ENCODE measurements at regions not wholly inside any gene's neighbourhood (a gene's known extent, or its start where the extent isn't known, plus 50 kb on each side); places are given as distances from the start of the nearest gene placed in this dataset.

- no CpG with 5 or more reads among the region's 1 CpG for WGBS (ENCODE audit: insufficient coverage)
- DNase-seq (ENCODE audit: low read depth in 4 of 6, low spot score in 6 of 6): no peak
- no peaks in the 10 kb centered on the region for H3K4me1 ChIP-seq (ENCODE audit: control insufficient read depth, insufficient read depth, low read length)
- no peaks in the 10 kb centered on the region for H3K36me3 ChIP-seq (ENCODE audit: control insufficient read depth, insufficient read depth, low read length)
- H3K27ac ChIP-seq (ENCODE audit: low read depth, low read length): no peak overlapping the region
- H3K27me3 ChIP-seq (ENCODE audit: control insufficient read depth, insufficient read depth, low read length): no peaks in the 10 kb centered on the region
- no peaks in the 10 kb centered on the region for H3K9me3 ChIP-seq (ENCODE audit: control insufficient read depth, insufficient read depth, low read length)
- no peak overlapping the region for H3K4me3 ChIP-seq (ENCODE audit: low read depth, low read length)
These were observed 758.4 kb upstream of the SLITRK1 start for GRCh38 chr13:84640691-84641090.

DNA sequence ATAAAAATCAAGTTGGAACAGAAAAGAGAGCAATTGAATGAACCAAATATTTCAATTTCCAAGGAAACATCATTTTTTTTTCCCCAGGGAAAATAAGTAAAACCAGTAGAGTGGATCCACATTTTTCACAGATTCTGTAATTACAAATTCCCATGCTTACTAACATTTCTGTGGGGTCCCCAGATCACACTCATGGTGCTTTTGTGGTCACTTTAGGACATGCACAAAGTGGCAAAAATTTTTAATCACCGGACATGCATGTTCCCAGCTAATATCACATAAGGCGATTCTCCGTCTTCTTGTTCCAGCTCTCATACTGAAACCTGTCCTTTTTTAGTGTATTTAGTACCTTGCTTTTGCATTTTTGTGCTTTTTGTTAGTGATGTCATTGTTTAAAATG is 748.2 kb upstream of the SLITRK1 start:
- DNase-seq (ENCODE audit: low read depth in 4 of 6, low spot score in 6 of 6): no peak
- no peaks in the 10 kb centered on the region for H3K36me3 ChIP-seq (ENCODE audit: control insufficient read depth, insufficient read depth, low read length)
- no peaks in the 10 kb centered on the region for H3K27me3 ChIP-seq (ENCODE audit: control insufficient read depth, insufficient read depth, low read length)
- no CpG with 5 or more reads among the region's 3 CpGs for WGBS (ENCODE audit: insufficient coverage)
- no peaks in the 10 kb centered on the region for H3K9me3 ChIP-seq (ENCODE audit: control insufficient read depth, insufficient read depth, low read length)
- H3K27ac ChIP-seq (ENCODE audit: low read depth, low read length): no peak overlapping the region
- no peak overlapping the region for H3K4me3 ChIP-seq (ENCODE audit: low read depth, low read length)
- no peaks in the 10 kb centered on the region for H3K4me1 ChIP-seq (ENCODE audit: control insufficient read depth, insufficient read depth, low read length)

- Histone ChIP-seq H3K27me3 (ENCODE audit: control insufficient read depth, insufficient read depth, low read length) (no peaks in the 10 kb centered on the region), H3K4me3 (ENCODE audit: low read depth, low read length) (no peak overlapping the region), H3K27ac (ENCODE audit: low read depth, low read length) (no peak overlapping the region), H3K9me3 (ENCODE audit: control insufficient read depth, insufficient read depth, low read length) (no peaks in the 10 kb centered on the region), H3K4me1 (ENCODE audit: control insufficient read depth, insufficient read depth, low read length) (no peaks in the 10 kb centered on the region), H3K36me3 (ENCODE audit: control insufficient read depth, insufficient read depth, low read length) (no peaks in the 10 kb centered on the region)
- peak in 1 of 6 donors; percentile 19 for DNase-seq (ENCODE audit: low read depth in 4 of 6, low spot score in 6 of 6)
These were observed 734.6 kb upstream of the SLITRK1 start for GRCh38 chr13:84616864-84617263.

DNA sequence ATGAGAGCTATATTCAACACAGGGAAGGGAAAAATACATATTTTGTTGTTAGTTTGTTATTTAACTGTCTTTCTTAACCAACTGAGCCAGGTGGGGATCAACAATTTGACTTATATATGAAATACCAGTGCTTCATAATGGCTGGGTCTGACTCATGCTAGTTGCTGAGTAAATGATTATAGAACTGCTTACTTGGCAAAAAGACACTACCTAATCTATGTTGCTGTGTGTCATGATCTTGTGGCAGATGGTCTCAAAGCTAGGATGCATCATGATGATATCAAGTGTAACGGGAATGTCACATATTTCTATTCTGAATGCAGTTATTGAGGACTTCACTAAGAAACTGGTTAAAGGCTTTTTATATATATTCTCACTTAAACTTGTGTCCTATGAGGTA is 727.4 kb upstream of the SLITRK1 start:
- peaks cover 3% of the 10 kb centered on the region for H3K4me1 ChIP-seq (ENCODE audit: control insufficient read depth, insufficient read depth, low read length)
- no CpG with 5 or more reads among the region's 1 CpG for WGBS (ENCODE audit: insufficient coverage)
- no peaks in the 10 kb centered on the region for H3K36me3 ChIP-seq (ENCODE audit: control insufficient read depth, insufficient read depth, low read length)
- no peak for DNase-seq (ENCODE audit: low read depth in 4 of 6, low spot score in 6 of 6)
- H3K27me3 ChIP-seq (ENCODE audit: control insufficient read depth, insufficient read depth, low read length): no peaks in the 10 kb centered on the region
- H3K4me3 ChIP-seq (ENCODE audit: low read depth, low read length): no peak overlapping the region
- H3K9me3 ChIP-seq (ENCODE audit: control insufficient read depth, insufficient read depth, low read length): no peaks in the 10 kb centered on the region
- no peak overlapping the region for H3K27ac ChIP-seq (ENCODE audit: low read depth, low read length)

DNA sequence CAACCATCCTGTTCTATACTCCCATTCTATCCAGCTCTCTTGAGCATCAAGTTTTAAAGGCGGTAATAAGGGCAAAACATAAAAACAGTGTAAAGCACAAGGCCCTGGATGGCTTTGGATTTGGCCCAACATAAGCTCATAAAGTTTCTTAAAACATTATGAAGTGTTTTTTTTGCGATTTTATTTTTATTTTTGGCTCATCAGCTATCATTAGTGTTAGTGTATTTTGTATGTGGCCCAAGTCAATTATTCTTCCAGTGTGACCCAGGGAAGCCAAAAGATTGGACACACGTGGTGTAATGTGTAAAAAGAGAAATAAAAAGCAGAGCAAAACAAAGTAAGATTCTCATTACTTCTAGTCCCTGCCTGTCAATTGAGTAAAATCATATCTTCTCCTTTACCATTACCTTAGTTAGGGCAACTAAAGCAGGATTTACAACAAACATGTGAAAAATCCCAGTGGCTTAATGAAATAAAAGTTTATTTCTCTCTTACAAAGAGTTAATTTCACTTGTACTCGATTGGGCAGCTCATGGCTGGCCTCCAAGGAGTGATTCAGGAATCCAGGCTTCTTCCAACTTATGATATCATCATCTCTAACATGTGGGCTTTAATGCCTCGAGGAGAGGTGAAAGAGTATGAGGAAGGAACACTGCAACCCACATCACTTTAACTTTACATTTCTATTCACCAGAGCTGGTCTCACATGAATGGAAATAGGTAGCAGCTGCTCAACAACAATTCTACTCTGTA is 725.2 kb upstream of the SLITRK1 start:
- peak in 2 of 6 donors; percentile 38 to 56 for DNase-seq (ENCODE audit: low read depth in 4 of 6, low spot score in 6 of 6)
- Histone ChIP-seq H3K27me3 (ENCODE audit: control insufficient read depth, insufficient read depth, low read length) (no peaks in the 10 kb centered on the region), H3K36me3 (ENCODE audit: control insufficient read depth, insufficient read depth, low read length) (no peaks in the 10 kb centered on the region), H3K9me3 (ENCODE audit: control insufficient read depth, insufficient read depth, low read length) (no peaks in the 10 kb centered on the region), H3K27ac (ENCODE audit: low read depth, low read length) (no peak overlapping the region), H3K4me3 (ENCODE audit: low read depth, low read length) (no peak overlapping the region), H3K4me1 (ENCODE audit: control insufficient read depth, insufficient read depth, low read length) (peaks cover 3% of the 10 kb centered on the region)
- no CpG with 5 or more reads among the region's 5 CpGs for WGBS (ENCODE audit: insufficient coverage)

DNA sequence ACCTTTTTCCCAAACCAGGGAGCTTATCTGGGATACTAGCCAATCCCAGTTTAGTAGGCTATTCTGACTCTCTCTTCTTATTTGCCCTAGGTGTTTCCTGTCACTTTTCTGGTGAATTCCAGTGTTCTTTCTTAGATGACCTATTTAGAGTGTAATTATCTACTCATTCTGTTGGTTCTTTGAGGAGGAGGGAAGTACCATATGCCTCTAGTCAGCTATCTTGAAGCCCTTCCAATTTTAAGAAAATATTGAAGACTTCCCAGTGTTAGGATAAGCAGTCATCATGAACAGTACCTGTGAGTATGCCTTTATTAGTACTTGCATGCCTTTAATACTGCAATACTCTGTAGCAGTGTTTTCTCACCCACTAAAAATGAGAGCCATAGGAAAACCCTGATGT is 724.3 kb upstream of the SLITRK1 start:
- peaks cover 3% of the 10 kb centered on the region for H3K4me1 ChIP-seq (ENCODE audit: control insufficient read depth, insufficient read depth, low read length)
- no peaks in the 10 kb centered on the region for H3K36me3 ChIP-seq (ENCODE audit: control insufficient read depth, insufficient read depth, low read length)
- H3K27me3 ChIP-seq (ENCODE audit: control insufficient read depth, insufficient read depth, low read length): no peaks in the 10 kb centered on the region
- no peaks in the 10 kb centered on the region for H3K9me3 ChIP-seq (ENCODE audit: control insufficient read depth, insufficient read depth, low read length)
- no peak overlapping the region for H3K27ac ChIP-seq (ENCODE audit: low read depth, low read length)
- H3K4me3 ChIP-seq (ENCODE audit: low read depth, low read length): no peak overlapping the region
- peak in 1 of 6 donors; percentile 40 for DNase-seq (ENCODE audit: low read depth in 4 of 6, low spot score in 6 of 6)

GRCh38 chr13:84605927-84606326 is 723.7 kb upstream of the SLITRK1 start:
- no peaks in the 10 kb centered on the region for H3K36me3 ChIP-seq (ENCODE audit: control insufficient read depth, insufficient read depth, low read length)
- no peaks in the 10 kb centered on the region for H3K9me3 ChIP-seq (ENCODE audit: control insufficient read depth, insufficient read depth, low read length)
- no peak overlapping the region for H3K27ac ChIP-seq (ENCODE audit: low read depth, low read length)
- WGBS (ENCODE audit: insufficient coverage): 96% methylated on average over 3 of the region's 3 CpGs
- peaks cover 3% of the 10 kb centered on the region for H3K4me1 ChIP-seq (ENCODE audit: control insufficient read depth, insufficient read depth, low read length)
- no peak for DNase-seq (ENCODE audit: low read depth in 4 of 6, low spot score in 6 of 6)
- H3K4me3 ChIP-seq (ENCODE audit: low read depth, low read length): no peak overlapping the region
- H3K27me3 ChIP-seq (ENCODE audit: control insufficient read depth, insufficient read depth, low read length): no peaks in the 10 kb centered on the region

DNA sequence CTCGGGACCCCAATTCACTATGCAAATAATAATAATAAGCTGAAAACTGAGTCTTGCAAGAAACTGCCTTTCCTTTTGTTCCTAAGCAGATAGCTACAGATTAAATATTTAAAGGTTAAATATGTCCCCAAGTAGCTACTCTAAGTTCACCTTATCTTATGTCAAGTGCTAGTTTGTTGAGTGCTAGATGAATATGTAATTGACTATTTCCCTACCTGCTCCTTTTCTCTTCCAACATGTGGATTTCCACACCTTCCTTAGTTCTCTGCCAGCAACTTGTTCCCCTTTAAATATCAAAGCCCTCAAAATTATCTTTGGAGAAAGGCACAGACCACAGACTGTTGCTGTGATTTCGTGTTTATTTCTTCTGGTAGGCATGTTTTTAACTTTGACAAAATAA is 709.2 kb upstream of the SLITRK1 start:
- Histone ChIP-seq H3K4me3 (ENCODE audit: low read depth, low read length) (no peak overlapping the region), H3K27me3 (ENCODE audit: control insufficient read depth, insufficient read depth, low read length) (no peaks in the 10 kb centered on the region), H3K27ac (ENCODE audit: low read depth, low read length) (no peak overlapping the region), H3K9me3 (ENCODE audit: control insufficient read depth, insufficient read depth, low read length) (no peaks in the 10 kb centered on the region), H3K36me3 (ENCODE audit: control insufficient read depth, insufficient read depth, low read length) (no peaks in the 10 kb centered on the region), H3K4me1 (ENCODE audit: control insufficient read depth, insufficient read depth, low read length) (no peaks in the 10 kb centered on the region)
- DNase-seq (ENCODE audit: low read depth in 4 of 6, low spot score in 6 of 6): no peak
- WGBS (ENCODE audit: insufficient coverage): no CpG with 5 or more reads among the region's 2 CpGs

DNA sequence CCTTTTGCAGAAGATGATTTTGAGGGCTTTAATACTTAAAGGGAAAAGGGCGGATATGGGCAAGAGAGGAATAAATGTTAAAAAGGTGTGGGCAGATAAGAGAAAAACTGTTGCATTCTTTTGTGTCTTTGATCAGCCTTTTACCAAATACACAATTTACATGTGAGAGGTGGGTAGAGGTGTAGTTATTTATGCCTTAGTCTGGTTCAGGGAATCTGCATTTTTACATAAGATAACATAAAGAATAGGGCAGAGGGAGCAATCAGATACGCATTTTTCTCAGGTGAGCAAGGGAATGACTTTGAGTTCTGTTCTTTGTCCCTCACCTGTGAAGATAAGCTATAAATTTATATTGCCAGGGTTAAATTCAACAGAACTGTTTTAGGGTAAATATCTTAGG is 708.4 kb upstream of the SLITRK1 start:
- Histone ChIP-seq H3K27me3 (ENCODE audit: control insufficient read depth, insufficient read depth, low read length) (no peaks in the 10 kb centered on the region), H3K4me3 (ENCODE audit: low read depth, low read length) (no peak overlapping the region), H3K9me3 (ENCODE audit: control insufficient read depth, insufficient read depth, low read length) (no peaks in the 10 kb centered on the region), H3K27ac (ENCODE audit: low read depth, low read length) (no peak overlapping the region), H3K4me1 (ENCODE audit: control insufficient read depth, insufficient read depth, low read length) (no peaks in the 10 kb centered on the region), H3K36me3 (ENCODE audit: control insufficient read depth, insufficient read depth, low read length) (no peaks in the 10 kb centered on the region)
- WGBS (ENCODE audit: insufficient coverage): no CpG with 5 or more reads among the region's 2 CpGs
- DNase-seq (ENCODE audit: low read depth in 4 of 6, low spot score in 6 of 6): no peak

DNA sequence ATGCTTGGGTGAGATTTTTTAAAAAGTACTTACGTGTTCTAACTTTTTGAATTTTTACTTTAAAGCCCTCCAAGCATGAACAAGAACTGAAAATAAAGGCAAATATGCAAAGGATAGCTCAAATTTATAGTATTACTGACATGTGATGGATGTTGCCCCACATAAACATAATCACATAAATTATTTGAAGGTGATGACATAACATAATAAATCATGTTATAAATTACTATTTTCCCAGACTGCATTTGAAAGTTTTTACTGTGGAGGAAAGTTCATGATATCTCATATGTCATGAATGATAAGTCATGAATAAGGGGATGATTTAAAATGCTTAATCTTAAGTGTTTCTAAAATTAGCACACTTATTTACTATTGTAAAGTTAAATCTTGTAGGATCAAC is 705.7 kb upstream of the SLITRK1 start:
- H3K9me3 ChIP-seq (ENCODE audit: control insufficient read depth, insufficient read depth, low read length): no peaks in the 10 kb centered on the region
- WGBS (ENCODE audit: insufficient coverage): no CpG with 5 or more reads among the region's 1 CpG

More for the DNA sequence above, 705.7 kb upstream of the SLITRK1 start:
- H3K4me1 ChIP-seq (ENCODE audit: control insufficient read depth, insufficient read depth, low read length): no peaks in the 10 kb centered on the region
- no peak for DNase-seq (ENCODE audit: low read depth in 4 of 6, low spot score in 6 of 6)
- H3K4me3 ChIP-seq (ENCODE audit: low read depth, low read length): no peak overlapping the region
- no peak overlapping the region for H3K27ac ChIP-seq (ENCODE audit: low read depth, low read length)
- no peaks in the 10 kb centered on the region for H3K27me3 ChIP-seq (ENCODE audit: control insufficient read depth, insufficient read depth, low read length)
- no peaks in the 10 kb centered on the region for H3K36me3 ChIP-seq (ENCODE audit: control insufficient read depth, insufficient read depth, low read length)

Data from spinal cord (tissue), 9 donors.